Nephron progenitor cell (in vitro differentiated cells): ENCODE measurements at regions not wholly inside any gene's neighbourhood (a gene's known extent, or its start where the extent isn't known, plus 50 kb on each side); places are given as distances from the start of the nearest gene placed in this dataset.

Experiments
- DNase-seq: peaks from one replicate; pipeline ENCODE4 v3.0.0; 2021
- H3K27ac Mint-ChIP-seq: 2 replicates; pipeline ENCODE4 v1.8.0; 2021; ENCODE audit warnings: mild to moderate bottlenecking, moderate library complexity, mixed read lengths
- H3K27me3 Mint-ChIP-seq: 2 replicates; pipeline ENCODE4 v1.8.0; 2021; ENCODE audit warnings: mild to moderate bottlenecking, low read depth, mixed read lengths; ENCODE audit not compliant: poor library complexity
- H3K36me3 Mint-ChIP-seq: 2 replicates; pipeline ENCODE4 v1.8.0; 2021; ENCODE audit warnings: low read depth, mixed read lengths
- H3K4me1 Mint-ChIP-seq: 2 replicates; pipeline ENCODE4 v1.8.0; 2021; ENCODE audit warnings: mixed read lengths
- H3K4me3 Mint-ChIP-seq: 2 replicates; pipeline ENCODE4 v1.8.0; 2021; ENCODE audit warnings: mild to moderate bottlenecking, moderate library complexity, mixed read lengths
- H3K9me3 Mint-ChIP-seq: 2 replicates; pipeline ENCODE4 v1.8.0; 2021; ENCODE audit warnings: mild to moderate bottlenecking, moderate library complexity, mixed read lengths
- CTCF ChIP-seq: fragments of 200-600 bp; sonication (generic); IDR thresholded peaks from 2 replicates; pipeline ENCODE4 v1.5.0; 2021; ENCODE audit warnings: antibody characterized with exemption

- peaks cover 80% of the 10 kb centered on the region for H3K4me1 Mint-ChIP-seq
- H3K27ac Mint-ChIP-seq: peak overlapping the region; percentile 99
- H3K9me3 Mint-ChIP-seq: no peaks in the 10 kb centered on the region
- TF ChIP-seq CTCF: no peak
- H3K4me3 Mint-ChIP-seq: peak overlapping the region; percentile 68
- H3K36me3 Mint-ChIP-seq: no peaks in the 10 kb centered on the region
- no peaks in the 10 kb centered on the region for H3K27me3 Mint-ChIP-seq
- DNase-seq: no peak
These were observed 82.7 kb upstream of the MAML3 start for GRCh38 chr4:140236654-140237169.

GRCh38 chr4:140234697-140235060, 80.7 kb upstream of the MAML3 start:
- H3K4me1 Mint-ChIP-seq: peaks cover 76% of the 10 kb centered on the region
- DNase-seq: no peak
- no peaks in the 10 kb centered on the region for H3K27me3 Mint-ChIP-seq
- no peaks in the 10 kb centered on the region for H3K9me3 Mint-ChIP-seq
- no peak for TF ChIP-seq CTCF
- H3K36me3 Mint-ChIP-seq: no peaks in the 10 kb centered on the region
- no peak overlapping the region for H3K4me3 Mint-ChIP-seq
- H3K27ac Mint-ChIP-seq: peak overlapping the region; percentile 81

GRCh38 chr4:140233791-140234696, 80.1 kb upstream of the MAML3 start:
- H3K4me1 Mint-ChIP-seq: peaks cover 71% of the 10 kb centered on the region
- DNase-seq: no peak
- H3K27ac Mint-ChIP-seq: peak overlapping the region; percentile 81
- no peaks in the 10 kb centered on the region for H3K9me3 Mint-ChIP-seq
- no peaks in the 10 kb centered on the region for H3K27me3 Mint-ChIP-seq
- no peak for TF ChIP-seq CTCF
- H3K36me3 Mint-ChIP-seq: no peaks in the 10 kb centered on the region
- H3K4me3 Mint-ChIP-seq: no peak overlapping the region

- Mint-ChIP-seq H3K36me3 (no peaks in the 10 kb centered on the region), H3K4me3 (no peak overlapping the region), H3K9me3 (no peaks in the 10 kb centered on the region), H3K27ac (no peak overlapping the region), H3K4me1 (peaks cover 46% of the 10 kb centered on the region), H3K27me3 (no peaks in the 10 kb centered on the region)
- no peak for DNase-seq
- no peak for TF ChIP-seq CTCF
These were observed 75.9 kb upstream of the MAML3 start for GRCh38 chr4:140229881-140230280.

GRCh38 chr4:140227286-140227685, 73.3 kb upstream of the MAML3 start:
- no peaks in the 10 kb centered on the region for H3K36me3 Mint-ChIP-seq
- H3K4me3 Mint-ChIP-seq: no peak overlapping the region
- H3K9me3 Mint-ChIP-seq: no peaks in the 10 kb centered on the region
- no peak overlapping the region for H3K27ac Mint-ChIP-seq
- TF ChIP-seq CTCF: no peak
- H3K4me1 Mint-ChIP-seq: peaks cover 31% of the 10 kb centered on the region
- DNase-seq: no peak
- no peaks in the 10 kb centered on the region for H3K27me3 Mint-ChIP-seq
